ENCODE measurements at regions not wholly inside any gene's neighbourhood (a gene's known extent, or its start where the extent isn't known, plus 50 kb on each side); places are given as distances from the start of the nearest gene placed in this dataset.
"Not testable (repeated sequence)": the region's sequence is repeated elsewhere in the genome, so short reads cannot be mapped to it uniquely, and the experiment has no call there.

GRCh38 chr3:150329408-150329807, 78.7 kb upstream of the TSC22D2 start:
- POLR2A ChIA-PET, result no interaction called here
- CTCF ChIA-PET, result interaction anchor here (0.7 kb wide), 1 partner anchor 79 kb away, joined by 4 read pairs; no protein-coding TSS in a partner anchor

GRCh38 chr3:150328654-150329040, 79.5 kb upstream of the TSC22D2 start:
- ChIA-PET CTCF (interaction anchor here (0.7 kb wide), 1 partner anchor 110 kb away, joined by 3 read pairs; no protein-coding TSS in a partner anchor), POLR2A (no interaction called here)

- ChIA-PET CTCF (interaction anchor here (0.7 kb wide), 1 partner anchor 109 kb away, joined by 3 read pairs; no protein-coding TSS in a partner anchor), POLR2A (no interaction called here)
These were observed 80.1 kb upstream of the TSC22D2 start for GRCh38 chr3:150327678-150328653.

- CTCF ChIA-PET, result interaction anchor here (0.9 kb wide), 1 partner anchor 10 kb away, joined by 3 read pairs; no protein-coding TSS in a partner anchor
- POLR2A ChIA-PET, result no interaction called here
These were observed 83.3 kb upstream of the TSC22D2 start for GRCh38 chr3:150324788-150325187.

GRCh38 chr3:150324245-150324644, 83.9 kb upstream of the TSC22D2 start:
- ChIA-PET POLR2A (no interaction called here), CTCF (interaction anchor here (0.9 kb wide), 1 partner anchor 9 kb away, joined by 3 read pairs; no protein-coding TSS in a partner anchor)

GRCh38 chr3:150323770-150324169, 84.3 kb upstream of the TSC22D2 start:
- ChIA-PET CTCF (interaction anchor here (0.9 kb wide), 1 partner anchor 9 kb away, joined by 3 read pairs; no protein-coding TSS in a partner anchor), POLR2A (no interaction called here)

GRCh38 chr3:150323091-150323490, 85.0 kb upstream of the TSC22D2 start:
- POLR2A ChIA-PET, result not testable (repeated sequence)

GRCh38 chr3:150320971-150321370, 87.1 kb upstream of the TSC22D2 start:
- POLR2A ChIA-PET, CTCF ChIA-PET: not testable (repeated sequence)

More at GRCh38 chr3:150323091-150323490, 85.0 kb upstream of the TSC22D2 start:
- CTCF ChIA-PET, result not testable (repeated sequence)

GRCh38 chr3:150319900-150320299, 88.2 kb upstream of the TSC22D2 start:
- POLR2A ChIA-PET, result no interaction called here
- CTCF ChIA-PET, result no interaction called here

GRCh38 chr3:150317469-150317868, 90.6 kb upstream of the TSC22D2 start:
- POLR2A ChIA-PET, result no interaction called here
- CTCF ChIA-PET, result no interaction called here

- ChIA-PET POLR2A (no interaction called here), CTCF (no interaction called here)
These were observed 92.4 kb upstream of the TSC22D2 start for GRCh38 chr3:150315721-150316120.

GRCh38 chr3:150314248-150315004, 93.7 kb upstream of the TSC22D2 start:
- POLR2A ChIA-PET, result no interaction called here
- CTCF ChIA-PET, result interaction anchor here (0.9 kb wide), 1 partner anchor 10 kb away, joined by 3 read pairs; no protein-coding TSS in a partner anchor

- ChIA-PET CTCF (no interaction called here), POLR2A (interaction anchor here (0.6 kb wide), 1 partner anchor 120 kb away, joined by 3 read pairs; no protein-coding TSS in a partner anchor)
These were observed 96.0 kb upstream of the TSC22D2 start for GRCh38 chr3:150312018-150312657.

GRCh38 chr3:150311156-150311555, 96.9 kb upstream of the TSC22D2 start:
- CTCF ChIA-PET, result no interaction called here
- POLR2A ChIA-PET, result no interaction called here

- CTCF ChIA-PET, result no interaction called here
- POLR2A ChIA-PET, result no interaction called here
These were observed 98.5 kb upstream of the TSC22D2 start for GRCh38 chr3:150309557-150309956.

- CTCF ChIA-PET, result no interaction called here
- POLR2A ChIA-PET, result no interaction called here
These were observed 98.9 kb upstream of the TSC22D2 start for GRCh38 chr3:150309257-150309542.

GRCh38 chr3:150308481-150309256, 99.4 kb upstream of the TSC22D2 start:
- ChIA-PET CTCF (no interaction called here), POLR2A (no interaction called here)

GRCh38 chr3:150308037-150308319, 100.1 kb upstream of the TSC22D2 start:
- ChIA-PET POLR2A (no interaction called here), CTCF (no interaction called here)

- CTCF ChIA-PET, result no interaction called here
- POLR2A ChIA-PET, result no interaction called here
These were observed 100.6 kb upstream of the TSC22D2 start for GRCh38 chr3:150307311-150308036.

Measured in activated CD8-positive, alpha-beta memory T cell treated with anti-CD3 and anti-CD28 coated beads for 36 hours (primary cell).